Cardiac fibroblast (primary cell): ENCODE measurements at regions not wholly inside any gene's neighbourhood (a gene's known extent, or its start where the extent isn't known, plus 50 kb on each side); places are given as distances from the start of the nearest gene placed in this dataset.
"Not testable (repeated sequence)": the region's sequence is repeated elsewhere in the genome, so short reads cannot be mapped to it uniquely, and the experiment has no call there.

ENCODE experiments used
- DNase-seq, 2 donors: peaks; one replicate each; pipeline versions ENCODE4 v3.0.0 to v3.0.0-alpha.2; 2010; ENCODE audit warnings: low read depth in 2 of 2
- H3K4me3 ChIP-seq, 2 donors: replicated peaks in 1 of 2; 1 replicate in 1 of 2; 2 replicates in 1 of 2; pipeline ENCODE4 v1.5.1; 2011; ENCODE audit warnings: low read depth in 2 of 2, low read length in 2 of 2, mild to moderate bottlenecking in 2 of 2, moderate library complexity in 1 of 2
- TF ChIP-seq, protein P1 (sequence below): IDR thresholded peaks from one replicate; pipeline ENCODE4 v1.5.1; 2011; ENCODE audit warnings: low read depth, mild to moderate bottlenecking, low read length, inconsistent platforms

DNA sequence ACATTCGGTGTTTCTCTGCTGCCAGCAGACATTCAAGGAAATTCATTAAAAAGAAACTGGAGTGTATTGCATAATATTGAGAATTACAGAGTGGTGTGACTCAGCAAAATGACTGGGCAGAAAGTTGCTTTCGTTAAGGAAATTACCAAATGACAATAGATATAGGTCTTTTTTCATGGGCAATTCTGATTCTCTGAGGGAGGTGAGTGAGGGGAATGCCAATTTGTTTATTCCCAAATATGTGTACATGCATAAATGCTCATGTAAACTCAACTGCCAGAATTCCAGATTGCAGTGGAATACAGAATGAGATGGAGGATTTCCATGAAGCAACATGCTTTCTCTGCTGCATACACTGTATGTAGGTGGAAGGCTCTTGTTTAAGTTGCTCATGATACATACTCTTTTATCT, 1730.1 kb downstream of the SLITRK5 start:
- peak; percentile 84 to 88 for DNase-seq
- TF ChIP-seq, protein P1, sequence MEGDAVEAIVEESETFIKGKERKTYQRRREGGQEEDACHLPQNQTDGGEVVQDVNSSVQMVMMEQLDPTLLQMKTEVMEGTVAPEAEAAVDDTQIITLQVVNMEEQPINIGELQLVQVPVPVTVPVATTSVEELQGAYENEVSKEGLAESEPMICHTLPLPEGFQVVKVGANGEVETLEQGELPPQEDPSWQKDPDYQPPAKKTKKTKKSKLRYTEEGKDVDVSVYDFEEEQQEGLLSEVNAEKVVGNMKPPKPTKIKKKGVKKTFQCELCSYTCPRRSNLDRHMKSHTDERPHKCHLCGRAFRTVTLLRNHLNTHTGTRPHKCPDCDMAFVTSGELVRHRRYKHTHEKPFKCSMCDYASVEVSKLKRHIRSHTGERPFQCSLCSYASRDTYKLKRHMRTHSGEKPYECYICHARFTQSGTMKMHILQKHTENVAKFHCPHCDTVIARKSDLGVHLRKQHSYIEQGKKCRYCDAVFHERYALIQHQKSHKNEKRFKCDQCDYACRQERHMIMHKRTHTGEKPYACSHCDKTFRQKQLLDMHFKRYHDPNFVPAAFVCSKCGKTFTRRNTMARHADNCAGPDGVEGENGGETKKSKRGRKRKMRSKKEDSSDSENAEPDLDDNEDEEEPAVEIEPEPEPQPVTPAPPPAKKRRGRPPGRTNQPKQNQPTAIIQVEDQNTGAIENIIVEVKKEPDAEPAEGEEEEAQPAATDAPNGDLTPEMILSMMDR = no peak
- no peak overlapping the region for H3K4me3 ChIP-seq

DNA sequence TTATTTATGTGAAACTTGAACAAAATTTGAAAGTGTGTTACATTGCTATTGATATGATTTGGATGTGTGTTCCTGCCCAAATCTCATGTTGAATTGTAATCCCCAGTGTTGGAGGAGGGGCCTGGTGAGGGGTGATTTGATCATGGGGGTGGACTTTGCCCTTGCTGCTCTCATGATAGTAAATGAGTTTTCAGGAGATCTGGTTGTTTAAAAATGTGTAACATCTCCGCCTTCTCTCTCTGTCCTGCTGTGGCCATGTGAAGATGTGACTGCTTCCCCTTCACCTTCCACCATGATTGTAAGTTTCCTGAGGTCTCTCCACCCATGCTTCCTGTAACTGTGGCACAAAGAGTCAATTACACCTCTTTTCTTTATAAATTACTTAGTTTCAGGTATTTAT, 1731.0 kb downstream of the SLITRK5 start:
- DNase-seq = no peak
- TF ChIP-seq, protein P1 = no peak

DNA sequence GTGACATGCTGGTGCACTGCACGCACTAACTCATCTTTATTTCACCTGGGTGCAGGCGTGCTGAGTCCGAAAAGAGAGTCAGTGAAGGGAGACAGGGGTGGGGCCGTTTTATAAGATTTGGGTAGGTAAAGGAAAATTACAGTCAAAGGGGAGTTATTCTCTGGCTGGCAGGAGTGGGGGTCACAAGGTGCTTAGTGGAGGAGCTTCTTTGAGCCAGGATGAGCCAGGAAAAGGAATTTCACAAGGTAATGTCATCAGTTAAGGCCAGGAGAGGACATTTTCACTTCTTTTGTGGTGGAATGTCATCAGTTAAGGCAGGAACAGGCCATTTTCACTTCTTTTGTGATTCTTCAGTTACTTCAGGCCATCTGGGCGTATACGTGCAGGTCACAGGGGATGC, 1734.9 kb downstream of the SLITRK5 start:
- not testable (repeated sequence) for DNase-seq, H3K4me3 ChIP-seq

More for the DNA sequence above, 1731.0 kb downstream of the SLITRK5 start:
- no peak overlapping the region for H3K4me3 ChIP-seq

DNA sequence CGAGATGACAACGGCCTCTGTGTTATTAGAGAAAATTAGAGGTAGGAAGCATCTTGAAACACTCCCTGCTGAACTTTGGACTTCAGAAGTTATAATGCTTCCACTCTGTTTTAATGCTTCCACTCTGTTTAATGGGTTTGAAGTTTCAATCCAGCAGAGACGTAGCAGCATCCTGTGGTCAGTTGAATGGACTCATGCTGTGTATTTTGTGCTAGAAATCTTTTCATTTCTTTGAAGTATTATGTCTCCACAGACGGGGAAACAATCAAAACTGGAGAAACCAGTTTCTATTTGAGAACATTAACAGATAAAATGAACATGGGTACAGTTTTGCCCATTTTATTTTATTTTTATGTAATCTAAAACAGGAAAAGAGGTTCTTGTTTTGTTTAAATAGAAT, 1736.2 kb downstream of the SLITRK5 start:
- no peak overlapping the region for H3K4me3 ChIP-seq
- DNase-seq = no peak
- TF ChIP-seq, protein P1 = no peak

DNA sequence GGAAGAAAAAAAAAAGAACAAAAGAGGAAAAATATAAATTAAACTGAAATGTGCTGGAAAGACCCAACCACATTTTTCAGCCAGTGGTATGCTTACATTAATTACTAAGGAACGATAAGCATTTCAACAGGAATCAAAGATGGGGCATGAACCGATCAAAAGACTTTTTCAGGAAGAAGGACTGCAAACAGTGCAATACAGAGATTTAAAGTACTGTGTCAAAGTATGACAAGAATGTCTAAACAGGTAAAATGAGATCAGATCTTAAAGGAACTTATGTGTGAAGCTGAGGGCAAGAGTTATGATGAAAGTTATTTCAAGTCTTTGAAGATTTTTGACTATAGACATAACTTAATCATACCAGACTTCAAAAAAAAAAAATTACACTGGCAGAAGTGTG, 1761.8 kb downstream of the SLITRK5 start:
- no peak overlapping the region for H3K4me3 ChIP-seq
- TF ChIP-seq, protein P1 = no peak
- no peak for DNase-seq

DNA sequence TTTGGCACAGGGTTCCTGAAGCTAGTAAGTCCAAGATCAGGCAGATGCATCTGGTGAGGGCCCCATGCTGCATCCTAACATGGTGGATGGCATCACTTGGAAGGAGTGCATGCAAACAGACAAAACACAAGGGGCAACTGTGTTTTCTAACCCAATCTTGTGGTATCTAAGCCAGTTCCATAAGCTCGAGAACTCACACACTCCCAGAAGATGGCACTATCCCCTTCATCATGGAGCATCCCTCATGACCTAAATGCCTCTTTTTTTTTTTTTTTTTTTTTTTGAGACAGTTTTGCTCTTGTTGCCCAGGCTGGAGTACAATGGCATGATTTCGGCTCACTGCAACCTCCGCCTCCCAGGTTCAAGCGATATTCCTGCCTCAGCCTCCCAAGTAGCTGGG, 1763.5 kb downstream of the SLITRK5 start:
- not testable (repeated sequence) for H3K4me3 ChIP-seq
- peak; percentile 24 to 58 for DNase-seq

DNA sequence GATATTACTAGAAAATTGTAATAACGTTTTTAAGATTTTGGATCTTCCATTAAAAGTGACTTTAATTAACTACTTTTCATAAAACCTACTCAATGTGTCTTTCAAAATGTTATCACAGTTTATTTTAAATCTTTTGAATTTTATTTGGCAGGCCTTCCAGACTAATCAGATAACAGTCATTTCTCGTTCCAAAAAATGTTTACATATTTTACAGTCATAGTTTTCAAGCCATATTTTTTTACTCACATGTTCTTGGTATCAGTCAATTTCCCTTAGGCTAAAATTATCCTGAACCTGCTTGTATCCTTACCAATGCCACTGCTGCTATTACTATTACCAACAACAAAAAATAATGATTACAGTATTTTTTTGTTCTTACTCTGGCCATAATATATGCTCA, 1783.5 kb downstream of the SLITRK5 start:
- TF ChIP-seq, protein P1 = no peak
- H3K4me3 ChIP-seq = no peak overlapping the region
- DNase-seq = no peak

DNA sequence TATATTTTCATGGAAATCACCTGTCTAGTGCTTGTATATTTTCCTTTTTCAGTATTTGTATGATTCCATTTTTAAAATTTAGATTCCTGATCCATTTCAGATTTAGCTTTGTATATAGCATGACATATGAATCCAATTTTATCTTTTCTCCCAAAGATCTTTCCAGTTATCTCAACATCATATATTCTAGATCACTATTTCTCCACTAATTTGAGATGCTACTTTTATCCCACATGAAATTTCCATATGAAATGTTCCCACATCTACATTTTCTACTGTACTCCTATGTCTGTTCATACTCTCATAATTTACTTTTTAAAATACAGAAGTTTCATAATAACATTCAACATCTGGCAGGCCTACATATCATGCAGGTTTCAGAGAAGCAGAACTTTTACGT, 1784.1 kb downstream of the SLITRK5 start:
- no peak for DNase-seq
- no peak overlapping the region for H3K4me3 ChIP-seq
- TF ChIP-seq, protein P1 = no peak
